ENCODE measurements at regions not wholly inside any gene's neighbourhood (a gene's known extent, or its start where the extent isn't known, plus 50 kb on each side); places are given as distances from the start of the nearest gene placed in this dataset.

GRCh38 chr7:13014011-13014410 lies 326.6 kb downstream of the ARL4A start:
- TF ChIP-seq CTCF (IDR thresholded peaks at IDR 0.05; ENCODE audit: low read depth, low read length, missing input control) (no peak), MAX (IDR thresholded peaks at IDR 0.05) (no peak), HNF4G (IDR thresholded peaks at IDR 0.05) (no peak)

All from liver (tissue), 3 donors.